ENCODE measurements at regions not wholly inside any gene's neighbourhood (a gene's known extent, or its start where the extent isn't known, plus 50 kb on each side); places are given as distances from the start of the nearest gene placed in this dataset.

DNA sequence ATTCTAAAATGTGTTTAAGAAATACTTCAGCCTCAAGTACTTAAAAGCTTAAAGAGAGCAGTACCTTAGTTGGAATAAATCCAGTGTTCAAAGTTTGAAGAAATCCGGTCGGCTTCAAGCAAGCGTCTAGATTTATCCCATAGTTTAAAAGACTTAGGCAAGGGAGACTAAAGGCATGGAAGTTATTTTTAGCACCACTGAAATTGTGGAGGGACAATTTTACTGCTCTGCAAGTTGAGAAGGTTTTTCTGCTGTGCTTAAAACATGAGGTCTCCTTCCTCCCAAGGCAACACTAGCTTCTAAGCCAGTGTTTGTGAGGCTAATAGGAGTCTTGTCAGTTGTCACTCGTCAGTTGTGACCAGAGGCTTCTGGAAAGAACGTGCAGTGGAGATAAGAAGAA lies 183.5 kb downstream of the MSL3 start:
- no peaks in the 10 kb centered on the region for H3K9me2 ChIP-seq (ENCODE audit: insufficient read depth, low read length)
- no peak overlapping the region for H3K27ac ChIP-seq (ENCODE audit: low read length)
- no peak overlapping the region for H3K9ac ChIP-seq (ENCODE audit: low read length)
- no peaks in the 10 kb centered on the region for H4K20me1 ChIP-seq (ENCODE audit: insufficient read depth)
- H3F3A ChIP-seq (ENCODE audit: insufficient read depth, low read length, poor library complexity, severe bottlenecking) = no peaks in the 10 kb centered on the region
- no peak overlapping the region for H2AFZ ChIP-seq (ENCODE audit: low read depth, low read length)
- TF ChIP-seq TAF1 (IDR thresholded peaks at IDR 0.05; ENCODE audit: low read depth) (no peak), SMC3 (conservative IDR thresholded peaks at IDR 0.05; ENCODE audit: poor library complexity) (no peak), RAD21 (conservative IDR thresholded peaks at IDR 0.05) (no peak), POLR2AphosphoS5 (IDR thresholded peaks at IDR 0.05) (no peak), MXI1 (conservative IDR thresholded peaks at IDR 0.05; ENCODE audit: poor library complexity, severe bottlenecking) (no peak), EP300 (conservative IDR thresholded peaks at IDR 0.05; ENCODE audit: poor library complexity, severe bottlenecking) (no peak), EZH2 (IDR thresholded peaks at IDR 0.05; ENCODE audit: borderline replicate concordance, insufficient read depth, low read length, poor library complexity, severe bottlenecking) (no peak), CTCF (IDR thresholded peaks at IDR 0.05; ENCODE audit: poor library complexity, severe bottlenecking) (no peak)
- TF ChIP-seq, protein P1, sequence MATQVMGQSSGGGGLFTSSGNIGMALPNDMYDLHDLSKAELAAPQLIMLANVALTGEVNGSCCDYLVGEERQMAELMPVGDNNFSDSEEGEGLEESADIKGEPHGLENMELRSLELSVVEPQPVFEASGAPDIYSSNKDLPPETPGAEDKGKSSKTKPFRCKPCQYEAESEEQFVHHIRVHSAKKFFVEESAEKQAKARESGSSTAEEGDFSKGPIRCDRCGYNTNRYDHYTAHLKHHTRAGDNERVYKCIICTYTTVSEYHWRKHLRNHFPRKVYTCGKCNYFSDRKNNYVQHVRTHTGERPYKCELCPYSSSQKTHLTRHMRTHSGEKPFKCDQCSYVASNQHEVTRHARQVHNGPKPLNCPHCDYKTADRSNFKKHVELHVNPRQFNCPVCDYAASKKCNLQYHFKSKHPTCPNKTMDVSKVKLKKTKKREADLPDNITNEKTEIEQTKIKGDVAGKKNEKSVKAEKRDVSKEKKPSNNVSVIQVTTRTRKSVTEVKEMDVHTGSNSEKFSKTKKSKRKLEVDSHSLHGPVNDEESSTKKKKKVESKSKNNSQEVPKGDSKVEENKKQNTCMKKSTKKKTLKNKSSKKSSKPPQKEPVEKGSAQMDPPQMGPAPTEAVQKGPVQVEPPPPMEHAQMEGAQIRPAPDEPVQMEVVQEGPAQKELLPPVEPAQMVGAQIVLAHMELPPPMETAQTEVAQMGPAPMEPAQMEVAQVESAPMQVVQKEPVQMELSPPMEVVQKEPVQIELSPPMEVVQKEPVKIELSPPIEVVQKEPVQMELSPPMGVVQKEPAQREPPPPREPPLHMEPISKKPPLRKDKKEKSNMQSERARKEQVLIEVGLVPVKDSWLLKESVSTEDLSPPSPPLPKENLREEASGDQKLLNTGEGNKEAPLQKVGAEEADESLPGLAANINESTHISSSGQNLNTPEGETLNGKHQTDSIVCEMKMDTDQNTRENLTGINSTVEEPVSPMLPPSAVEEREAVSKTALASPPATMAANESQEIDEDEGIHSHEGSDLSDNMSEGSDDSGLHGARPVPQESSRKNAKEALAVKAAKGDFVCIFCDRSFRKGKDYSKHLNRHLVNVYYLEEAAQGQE (IDR thresholded peaks at IDR 0.05; ENCODE audit: borderline replicate concordance) = no peak
- no peaks in the 10 kb centered on the region for H3K36me3 ChIP-seq (ENCODE audit: insufficient read depth, low read length)
- H3K27me3 ChIP-seq (ENCODE audit: insufficient read depth, low read depth, low read length) = no peaks in the 10 kb centered on the region
- H3K9me3 ChIP-seq (ENCODE audit: low read length) = no peaks in the 10 kb centered on the region
- H3K79me2 ChIP-seq (replicated peaks; ENCODE audit: insufficient read depth, low read length) = no peaks in the 10 kb centered on the region
- no peak overlapping the region for H3K4me2 ChIP-seq (ENCODE audit: low read length)
- H3K4me3 ChIP-seq (ENCODE audit: low read length) = no peak overlapping the region

GRCh38 chrX:11944501-11944900 lies 186.5 kb downstream of the MSL3 start:
- H3K27ac ChIP-seq (ENCODE audit: low read length) = no peak overlapping the region
- no peak overlapping the region for H2AFZ ChIP-seq (ENCODE audit: low read depth, low read length)
- H3K4me3 ChIP-seq (ENCODE audit: low read length) = no peak overlapping the region
- H3K9me3 ChIP-seq (ENCODE audit: low read length) = no peaks in the 10 kb centered on the region
- no peaks in the 10 kb centered on the region for H3K79me2 ChIP-seq (replicated peaks; ENCODE audit: insufficient read depth, low read length)
- no peaks in the 10 kb centered on the region for H3K9me2 ChIP-seq (ENCODE audit: insufficient read depth, low read length)
- H3K27me3 ChIP-seq (ENCODE audit: insufficient read depth, low read depth, low read length) = no peaks in the 10 kb centered on the region
- no peaks in the 10 kb centered on the region for H3F3A ChIP-seq (ENCODE audit: insufficient read depth, low read length, poor library complexity, severe bottlenecking)
- H3K36me3 ChIP-seq (ENCODE audit: insufficient read depth, low read length) = no peaks in the 10 kb centered on the region
- no peaks in the 10 kb centered on the region for H4K20me1 ChIP-seq (ENCODE audit: insufficient read depth)
- H3K4me2 ChIP-seq (ENCODE audit: low read length) = no peak overlapping the region
- no peak overlapping the region for H3K9ac ChIP-seq (ENCODE audit: low read length)
- TF ChIP-seq, protein P1 (IDR thresholded peaks at IDR 0.05; ENCODE audit: borderline replicate concordance) = no peak
- TF ChIP-seq TAF1 (IDR thresholded peaks at IDR 0.05; ENCODE audit: low read depth) (no peak), POLR2AphosphoS5 (IDR thresholded peaks at IDR 0.05) (no peak), MXI1 (conservative IDR thresholded peaks at IDR 0.05; ENCODE audit: poor library complexity, severe bottlenecking) (no peak), EP300 (conservative IDR thresholded peaks at IDR 0.05; ENCODE audit: poor library complexity, severe bottlenecking) (no peak), RAD21 (conservative IDR thresholded peaks at IDR 0.05) (peak; percentile 39), EZH2 (IDR thresholded peaks at IDR 0.05; ENCODE audit: borderline replicate concordance, insufficient read depth, low read length, poor library complexity, severe bottlenecking) (no peak), CTCF (IDR thresholded peaks at IDR 0.05; ENCODE audit: poor library complexity, severe bottlenecking) (peak; percentile 47), SMC3 (conservative IDR thresholded peaks at IDR 0.05; ENCODE audit: poor library complexity) (peak; percentile 39)

Measured in neural cell (in vitro differentiated cells).